ENCODE measurements at regions not wholly inside any gene's neighbourhood (a gene's known extent, or its start where the extent isn't known, plus 50 kb on each side); places are given as distances from the start of the nearest gene placed in this dataset.

DNA sequence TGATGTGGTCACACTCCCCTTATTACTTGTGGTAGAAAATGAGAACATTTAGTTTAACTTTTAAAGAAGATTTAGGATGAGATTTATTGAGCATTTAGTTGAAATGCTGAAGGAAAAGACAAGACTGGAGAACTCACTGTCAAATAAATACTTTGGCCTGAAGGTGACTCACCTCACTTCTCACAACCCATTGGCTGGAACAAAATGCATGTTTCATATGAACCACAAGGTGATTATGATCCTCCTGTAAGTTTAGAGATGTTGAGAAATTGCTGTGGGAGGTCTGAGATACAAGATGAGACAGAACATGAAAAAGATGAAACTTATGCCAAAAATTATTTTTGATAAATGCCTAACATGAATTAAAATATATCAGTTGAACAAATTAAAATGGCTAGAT lies 1004.5 kb downstream of the SOCS6 start:
- TF ChIP-seq, protein P1, sequence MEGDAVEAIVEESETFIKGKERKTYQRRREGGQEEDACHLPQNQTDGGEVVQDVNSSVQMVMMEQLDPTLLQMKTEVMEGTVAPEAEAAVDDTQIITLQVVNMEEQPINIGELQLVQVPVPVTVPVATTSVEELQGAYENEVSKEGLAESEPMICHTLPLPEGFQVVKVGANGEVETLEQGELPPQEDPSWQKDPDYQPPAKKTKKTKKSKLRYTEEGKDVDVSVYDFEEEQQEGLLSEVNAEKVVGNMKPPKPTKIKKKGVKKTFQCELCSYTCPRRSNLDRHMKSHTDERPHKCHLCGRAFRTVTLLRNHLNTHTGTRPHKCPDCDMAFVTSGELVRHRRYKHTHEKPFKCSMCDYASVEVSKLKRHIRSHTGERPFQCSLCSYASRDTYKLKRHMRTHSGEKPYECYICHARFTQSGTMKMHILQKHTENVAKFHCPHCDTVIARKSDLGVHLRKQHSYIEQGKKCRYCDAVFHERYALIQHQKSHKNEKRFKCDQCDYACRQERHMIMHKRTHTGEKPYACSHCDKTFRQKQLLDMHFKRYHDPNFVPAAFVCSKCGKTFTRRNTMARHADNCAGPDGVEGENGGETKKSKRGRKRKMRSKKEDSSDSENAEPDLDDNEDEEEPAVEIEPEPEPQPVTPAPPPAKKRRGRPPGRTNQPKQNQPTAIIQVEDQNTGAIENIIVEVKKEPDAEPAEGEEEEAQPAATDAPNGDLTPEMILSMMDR (IDR thresholded peaks at IDR 0.05) = no peak
- no peak for TF ChIP-seq POLR2A (IDR thresholded peaks at IDR 0.05)

All from right lobe of liver (tissue), 4 donors.